Pancreas (tissue), 10 donors: ENCODE measurements at regions not wholly inside any gene's neighbourhood (a gene's known extent, or its start where the extent isn't known, plus 50 kb on each side); places are given as distances from the start of the nearest gene placed in this dataset.

Experiments used
- ATAC-seq, 4 donors: fragments of 200-7000 bp; cut with Tn5 transposase; one replicate each; pipeline versions ENCODE4 v1.8.0 to v1.9.1; 2020; ENCODE audit warnings: mild to moderate bottlenecking in 4 of 4, moderate library complexity in 4 of 4
- DNase-seq, 6 donors: peaks; one replicate each; pipeline ENCODE4 v3.0.0-alpha.2; 2020
- FAIRE-seq: peaks from 2 replicates; lab custom pipeline; 2012; peaks lifted over from hg19 to GRCh38; lab: Jason Lieb, UNC
- H3K27ac ChIP-seq, 4 donors: fragments of 200-600 bp; sonication (generic); 1 replicate in 3 of 4; 2 replicates in 1 of 4; pipeline versions ENCODE4 v1.5.0 to v1.8.0; 2020
- H3K27me3 ChIP-seq, 4 donors: fragments of 200-600 bp; one replicate each; pipeline ENCODE4 v1.8.0; 2021
- H3K36me3 ChIP-seq, 3 donors: fragments of 200-600 bp; sonication (generic) in 1 of 3; one replicate each; pipeline versions ENCODE4 v1.5.0 to v1.8.0; 2020 to 2021
- H3K4me1 ChIP-seq, 3 donors: fragments of 200-600 bp; one replicate each; pipeline ENCODE4 v1.8.0; 2021
- H3K4me3 ChIP-seq, 4 donors: fragments of 200-600 bp; sonication (generic) in 2 of 4; one replicate each; pipeline versions ENCODE4 v1.5.0 to v1.8.0; 2020 to 2021
- H3K9me3 ChIP-seq, 4 donors: fragments of 200-600 bp; one replicate each; pipeline ENCODE4 v1.8.0; 2021
- CTCF ChIP-seq, 4 donors: fragments of 200-600 bp; sonication (generic) in 3 of 4; IDR thresholded peaks; one replicate each; pipeline versions ENCODE4 v1.5.0 to v1.8.0; 2021; ENCODE audit warnings: antibody characterized with exemption in 4 of 4
- WGBS, 2 donors: extraction: QIAGEN DNeasy Blood & Tissue Kit; methylation state at CpG; one replicate each; pipeline ENCODE4 v1.1.7; 2013; 5-methylcytosine and 5-hydroxymethylcytosine counted together
- intact Hi-C, 3 donors: fragments of 100-400 bp; cut with DNase I; formaldehyde crosslinking; loops; one replicate each; pipeline versions ENCODE4 v1.11.1 to v1.14.2; 2022
- donor health status: healthy with polysubstance abuse.
- donor health status: DM: no; HTN: no; CAD: no; lungs with moderate emphysema.
- donor health status: DM: no; HTN: no; CAD: no.
- donor health status: control.
- donor health status: control.
- donor health status: Bipolar disorder and iron deficiency.
- donor health status: DM: yes; HTN: yes; CAD: no.
- donor health status: DM: no; HTN: no; CAD: no.
- donor health status: DM: no; HTN: no; CAD: no.
- donor health status: DM: yes; HTN: yes; CAD: no.

GRCh38 chr2:213227458-213227857 is 56.8 kb upstream of the SPAG16 start:
- no peak overlapping the region for H3K27ac ChIP-seq
- no peaks in the 10 kb centered on the region for H3K9me3 ChIP-seq
- ATAC-seq (no peak), FAIRE-seq (no peak), DNase-seq (no peak)
- H3K27me3 ChIP-seq = no peaks in the 10 kb centered on the region
- no peak for TF ChIP-seq CTCF (IDR thresholded peaks at IDR 0.05)
- intact Hi-C loops = no loop called here
- no peaks in the 10 kb centered on the region for H3K36me3 ChIP-seq
- H3K4me1 ChIP-seq = no peaks in the 10 kb centered on the region
- H3K4me3 ChIP-seq = no peak overlapping the region

- H3K36me3 ChIP-seq = no peaks in the 10 kb centered on the region
- DNase-seq (no peak), ATAC-seq (no peak), FAIRE-seq (no peak)
- TF ChIP-seq CTCF (IDR thresholded peaks at IDR 0.05) = no peak
- no peaks in the 10 kb centered on the region for H3K9me3 ChIP-seq
- H3K27me3 ChIP-seq = no peaks in the 10 kb centered on the region
- H3K4me3 ChIP-seq = no peak overlapping the region
- H3K27ac ChIP-seq = no peak overlapping the region
- WGBS, 2 donors = 81 to 84% methylated on average over 1 of the region's 1 CpG
- H3K4me1 ChIP-seq = no peaks in the 10 kb centered on the region
- intact Hi-C loops = no loop called here
Observed at GRCh38 chr2:213228638-213229037, 55.6 kb upstream of the SPAG16 start.

- no peaks in the 10 kb centered on the region for H3K36me3 ChIP-seq
- H3K4me1 ChIP-seq = no peaks in the 10 kb centered on the region
- TF ChIP-seq CTCF (IDR thresholded peaks at IDR 0.05) = no peak
- FAIRE-seq (no peak), DNase-seq (no peak), ATAC-seq (no peak)
- intact Hi-C loops = no loop called here
- H3K27ac ChIP-seq = no peak overlapping the region
- no peaks in the 10 kb centered on the region for H3K27me3 ChIP-seq
- no peaks in the 10 kb centered on the region for H3K9me3 ChIP-seq
- WGBS, 2 donors = 72 to 73% methylated on average over 8 of the region's 8 CpGs
- H3K4me3 ChIP-seq = no peak overlapping the region
Observed at GRCh38 chr2:213229814-213230213, 54.5 kb upstream of the SPAG16 start.

- H3K4me1 ChIP-seq = no peaks in the 10 kb centered on the region
- no peaks in the 10 kb centered on the region for H3K9me3 ChIP-seq
- H3K27me3 ChIP-seq = no peaks in the 10 kb centered on the region
- DNase-seq (no peak), ATAC-seq (no peak), FAIRE-seq (no peak)
- 89 to 91% methylated on average over 1 of the region's 1 CpG for WGBS, 2 donors
- intact Hi-C loops = no loop called here
- no peaks in the 10 kb centered on the region for H3K36me3 ChIP-seq
- no peak for TF ChIP-seq CTCF (IDR thresholded peaks at IDR 0.05)
- no peak overlapping the region for H3K27ac ChIP-seq
- no peak overlapping the region for H3K4me3 ChIP-seq
Observed at GRCh38 chr2:213231966-213232365, 52.3 kb upstream of the SPAG16 start.

GRCh38 chr2:213232649-213233437 is 51.4 kb upstream of the SPAG16 start:
- intact Hi-C loops = no loop called here
- no peak for TF ChIP-seq CTCF (IDR thresholded peaks at IDR 0.05)
- Histone ChIP-seq H3K36me3 (no peaks in the 10 kb centered on the region), H3K4me3 (no peak overlapping the region), H3K27ac (no peak overlapping the region), H3K9me3 (no peaks in the 10 kb centered on the region), H3K27me3 (no peaks in the 10 kb centered on the region), H3K4me1 (no peaks in the 10 kb centered on the region)
- no peak for DNase-seq
- FAIRE-seq = no peak
- WGBS, 2 donors = 48 to 51% methylated on average over 8 of the region's 8 CpGs
- ATAC-seq = no peak
